Adrenal gland (tissue), 5 donors: ENCODE measurements at regions not wholly inside any gene's neighbourhood (a gene's known extent, or its start where the extent isn't known, plus 50 kb on each side); places are given as distances from the start of the nearest gene placed in this dataset.

Experiments used
- POLR2A ChIP-seq, 2 donors: fragments of 450-650 bp; IDR thresholded peaks; one replicate each; pipeline ENCODE4 v1.6.1; 2017; ENCODE audit warnings: antibody characterized with exemption in 2 of 2, mild to moderate bottlenecking in 2 of 2, moderate library complexity in 1 of 2
- TF ChIP-seq, protein P1 (sequence below), 6 experiments: fragments of 450-650 bp in 4 of 6; fragments of 200-600 bp in 2 of 6; sonication (generic) in 1 of 6; IDR thresholded peaks; 1 replicate in 5 of 6; 2 replicates in 1 of 6; pipeline versions ENCODE4 v1.5.1 to v1.8.0; 2016 to 2021; ENCODE audit warnings: antibody characterized with exemption in 6 of 6, mild to moderate bottlenecking in 2 of 6, moderate library complexity in 1 of 6
- donor health status: DM: no; HTN: no; CAD: no.

DNA sequence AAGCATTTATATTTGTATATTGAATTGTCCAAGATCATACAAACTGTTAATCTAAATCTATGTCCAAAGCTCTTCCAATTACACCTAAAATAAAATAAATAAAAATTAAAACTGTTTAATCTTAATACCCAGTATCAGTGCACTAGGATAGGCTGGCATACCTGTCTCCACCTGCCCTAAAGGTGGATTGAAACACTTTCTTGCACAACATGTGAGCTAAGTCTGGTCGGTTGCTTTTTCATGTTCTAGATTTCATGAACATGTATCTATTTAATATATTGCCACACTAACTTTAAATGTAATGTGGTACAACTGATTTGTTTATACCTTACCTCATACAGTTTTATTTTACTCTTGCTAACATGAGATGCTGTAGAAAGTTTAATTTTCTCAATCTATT, 193.0 kb downstream of the VGLL3 start:
- TF ChIP-seq, protein P1, sequence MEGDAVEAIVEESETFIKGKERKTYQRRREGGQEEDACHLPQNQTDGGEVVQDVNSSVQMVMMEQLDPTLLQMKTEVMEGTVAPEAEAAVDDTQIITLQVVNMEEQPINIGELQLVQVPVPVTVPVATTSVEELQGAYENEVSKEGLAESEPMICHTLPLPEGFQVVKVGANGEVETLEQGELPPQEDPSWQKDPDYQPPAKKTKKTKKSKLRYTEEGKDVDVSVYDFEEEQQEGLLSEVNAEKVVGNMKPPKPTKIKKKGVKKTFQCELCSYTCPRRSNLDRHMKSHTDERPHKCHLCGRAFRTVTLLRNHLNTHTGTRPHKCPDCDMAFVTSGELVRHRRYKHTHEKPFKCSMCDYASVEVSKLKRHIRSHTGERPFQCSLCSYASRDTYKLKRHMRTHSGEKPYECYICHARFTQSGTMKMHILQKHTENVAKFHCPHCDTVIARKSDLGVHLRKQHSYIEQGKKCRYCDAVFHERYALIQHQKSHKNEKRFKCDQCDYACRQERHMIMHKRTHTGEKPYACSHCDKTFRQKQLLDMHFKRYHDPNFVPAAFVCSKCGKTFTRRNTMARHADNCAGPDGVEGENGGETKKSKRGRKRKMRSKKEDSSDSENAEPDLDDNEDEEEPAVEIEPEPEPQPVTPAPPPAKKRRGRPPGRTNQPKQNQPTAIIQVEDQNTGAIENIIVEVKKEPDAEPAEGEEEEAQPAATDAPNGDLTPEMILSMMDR (IDR thresholded peaks at IDR 0.05): no peak
- no peak for TF ChIP-seq POLR2A (IDR thresholded peaks at IDR 0.05)
